ENCODE measurements at regions not wholly inside any gene's neighbourhood (a gene's known extent, or its start where the extent isn't known, plus 50 kb on each side); places are given as distances from the start of the nearest gene placed in this dataset.

DNA sequence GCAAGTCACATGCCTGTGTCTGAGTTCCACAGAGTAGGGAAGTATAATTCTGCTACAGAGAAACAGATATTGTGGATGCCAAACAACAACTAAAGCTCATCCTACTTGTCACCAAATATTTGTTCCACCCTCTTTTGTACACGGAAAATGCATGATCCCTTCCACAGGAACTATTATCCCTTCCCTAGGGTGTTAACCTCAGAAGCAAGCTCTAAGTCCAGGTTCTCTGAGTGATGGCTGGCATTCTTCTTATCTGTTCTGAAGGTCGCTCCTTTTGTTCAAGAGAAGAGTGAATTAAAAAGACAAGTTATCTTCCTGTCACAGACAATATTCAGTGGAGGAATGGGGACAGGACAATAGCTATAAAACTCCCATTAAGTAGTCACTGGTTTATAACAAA is 460.1 kb upstream of the GCFC2 start:
- in situ Hi-C loops (cut with HindIII; ENCODE audit: low pct_unique_long_range_greater_than_20kb, low sequenced_read_pairs), result no loop called here

DNA sequence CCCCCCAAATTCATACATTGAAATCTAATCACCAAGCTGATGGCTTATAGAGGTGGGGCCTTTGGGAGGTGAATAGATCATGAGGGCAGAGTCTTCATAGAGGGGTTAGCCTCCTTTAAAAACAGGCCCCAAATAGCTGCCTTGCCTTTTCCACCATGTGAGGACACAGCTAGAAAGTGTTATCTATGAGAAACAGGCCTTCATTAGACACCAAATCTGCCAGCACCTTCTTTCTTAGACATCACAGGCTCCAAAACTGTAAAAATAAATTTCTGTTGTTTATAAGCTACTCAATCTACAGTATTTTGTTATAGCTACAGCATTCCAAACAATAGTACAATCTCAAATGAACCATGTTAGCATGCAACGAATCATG is 459.3 kb upstream of the GCFC2 start:
- intact Hi-C loops (cut with micrococcal nuclease; ENCODE audit: unreplicated experiment), result no loop called here
- TF ChIP-seq, protein P1, sequence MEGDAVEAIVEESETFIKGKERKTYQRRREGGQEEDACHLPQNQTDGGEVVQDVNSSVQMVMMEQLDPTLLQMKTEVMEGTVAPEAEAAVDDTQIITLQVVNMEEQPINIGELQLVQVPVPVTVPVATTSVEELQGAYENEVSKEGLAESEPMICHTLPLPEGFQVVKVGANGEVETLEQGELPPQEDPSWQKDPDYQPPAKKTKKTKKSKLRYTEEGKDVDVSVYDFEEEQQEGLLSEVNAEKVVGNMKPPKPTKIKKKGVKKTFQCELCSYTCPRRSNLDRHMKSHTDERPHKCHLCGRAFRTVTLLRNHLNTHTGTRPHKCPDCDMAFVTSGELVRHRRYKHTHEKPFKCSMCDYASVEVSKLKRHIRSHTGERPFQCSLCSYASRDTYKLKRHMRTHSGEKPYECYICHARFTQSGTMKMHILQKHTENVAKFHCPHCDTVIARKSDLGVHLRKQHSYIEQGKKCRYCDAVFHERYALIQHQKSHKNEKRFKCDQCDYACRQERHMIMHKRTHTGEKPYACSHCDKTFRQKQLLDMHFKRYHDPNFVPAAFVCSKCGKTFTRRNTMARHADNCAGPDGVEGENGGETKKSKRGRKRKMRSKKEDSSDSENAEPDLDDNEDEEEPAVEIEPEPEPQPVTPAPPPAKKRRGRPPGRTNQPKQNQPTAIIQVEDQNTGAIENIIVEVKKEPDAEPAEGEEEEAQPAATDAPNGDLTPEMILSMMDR (IDR thresholded peaks at IDR 0.05), result no peak
- TF ChIP-seq POLR2AphosphoS5 (IDR thresholded peaks at IDR 0.05; ENCODE audit: low read depth, low read length), result no peak
- no peak for TF ChIP-seq REST (IDR thresholded peaks at IDR 0.05; ENCODE audit: insufficient read depth in 1 of 2, low read depth in 2 of 2, low read length in 1 of 2)
- TF ChIP-seq TCF7L2 (IDR thresholded peaks at IDR 0.05; ENCODE audit: low read depth, low read length), result no peak
- no peak for TF ChIP-seq SIN3A (IDR thresholded peaks at IDR 0.05; ENCODE audit: borderline replicate concordance, insufficient read depth, low read depth, low read length)
- Histone ChIP-seq H3K36me3 (ENCODE audit: control insufficient read depth, insufficient read depth, low read length) (no peaks in the 10 kb centered on the region), H3K27me3 (ENCODE audit: control insufficient read depth, insufficient read depth, low read length) (no peaks in the 10 kb centered on the region), H3K4me1 (ENCODE audit: control insufficient read depth, insufficient read depth, low read length) (no peaks in the 10 kb centered on the region), H3K27ac (ENCODE audit: low read length) (no peak overlapping the region), H3K9me3 (ENCODE audit: control insufficient read depth, insufficient read depth, low read depth, low read length) (no peaks in the 10 kb centered on the region), H3K4me3 (ENCODE audit: low read depth in 2 of 2, low read length in 2 of 2) (no peak overlapping the region)
- DNase-seq (ENCODE audit: low read depth, low spot score) (no peak), ATAC-seq (no peak)
- ChIA-PET CTCF (no interaction called here), POLR2A (no interaction called here)
- BruUV-seq (replicated peaks), result no TSS peak
- in situ Hi-C loops (cut with HindIII; ENCODE audit: low pct_unique_long_range_greater_than_20kb, low sequenced_read_pairs), result no loop called here

More for the DNA sequence above, 460.1 kb upstream of the GCFC2 start:
- intact Hi-C loops (cut with micrococcal nuclease; ENCODE audit: unreplicated experiment), result no loop called here
- ChIA-PET CTCF (no interaction called here), POLR2A (no interaction called here)
- no TSS peak for BruUV-seq (replicated peaks)
- Histone ChIP-seq H3K9me3 (ENCODE audit: control insufficient read depth, insufficient read depth, low read depth, low read length) (no peaks in the 10 kb centered on the region), H3K4me1 (ENCODE audit: control insufficient read depth, insufficient read depth, low read length) (no peaks in the 10 kb centered on the region), H3K27ac (ENCODE audit: low read length) (no peak overlapping the region), H3K27me3 (ENCODE audit: control insufficient read depth, insufficient read depth, low read length) (no peaks in the 10 kb centered on the region), H3K4me3 (ENCODE audit: low read depth in 2 of 2, low read length in 2 of 2) (no peak overlapping the region), H3K36me3 (ENCODE audit: control insufficient read depth, insufficient read depth, low read length) (no peaks in the 10 kb centered on the region)
- DNase-seq (ENCODE audit: low read depth, low spot score) (no peak), ATAC-seq (no peak)
- no peak for TF ChIP-seq SIN3A (IDR thresholded peaks at IDR 0.05; ENCODE audit: borderline replicate concordance, insufficient read depth, low read depth, low read length)
- TF ChIP-seq, protein P1 (IDR thresholded peaks at IDR 0.05), result no peak
- TF ChIP-seq REST (IDR thresholded peaks at IDR 0.05; ENCODE audit: insufficient read depth in 1 of 2, low read depth in 2 of 2, low read length in 1 of 2), result no peak
- TF ChIP-seq POLR2AphosphoS5 (IDR thresholded peaks at IDR 0.05; ENCODE audit: low read depth, low read length), result no peak
- no peak for TF ChIP-seq TCF7L2 (IDR thresholded peaks at IDR 0.05; ENCODE audit: low read depth, low read length)

All from Panc1 (cell line).